Muscle of back (tissue), 3 donors: ENCODE measurements at regions not wholly inside any gene's neighbourhood (a gene's known extent, or its start where the extent isn't known, plus 50 kb on each side); places are given as distances from the start of the nearest gene placed in this dataset.
A peak's percentile ranks its signal among the peaks of the same experiment; 100 is the strongest.

Source experiments
- DNase-seq, 3 donors: peaks; one replicate each; pipeline versions ENCODE4 v3.0.0 to v3.0.0-alpha.2; 2013

GRCh38 chr2:129742415-129743180 is 236.9 kb upstream of the RAB6C start:
- DNase-seq: no peak

GRCh38 chr2:129744141-129744540 is 235.3 kb upstream of the RAB6C start:
- no peak for DNase-seq

GRCh38 chr2:129744649-129745048 is 234.8 kb upstream of the RAB6C start:
- DNase-seq: peak; percentile 52 to 90 (median 81)

GRCh38 chr2:129747500-129748125 is 231.9 kb upstream of the RAB6C start:
- no peak for DNase-seq

GRCh38 chr2:129748250-129748649 is 231.2 kb upstream of the RAB6C start:
- no peak for DNase-seq

GRCh38 chr2:129748653-129749052 is 230.8 kb upstream of the RAB6C start:
- DNase-seq: no peak

- DNase-seq: no peak
Observed at GRCh38 chr2:129751409-129751808, 228.1 kb upstream of the RAB6C start.

- DNase-seq: no peak
Observed at GRCh38 chr2:129752176-129752575, 227.3 kb upstream of the RAB6C start.

GRCh38 chr2:129752686-129753085 is 226.8 kb upstream of the RAB6C start:
- DNase-seq: no peak

- no peak for DNase-seq
Observed at GRCh38 chr2:129753261-129753660, 226.2 kb upstream of the RAB6C start.

- no peak for DNase-seq
Observed at GRCh38 chr2:129754421-129754820, 225.0 kb upstream of the RAB6C start.

GRCh38 chr2:129754831-129755230 is 224.6 kb upstream of the RAB6C start:
- no peak for DNase-seq

- DNase-seq: no peak
Observed at GRCh38 chr2:129755786-129756185, 223.7 kb upstream of the RAB6C start.

GRCh38 chr2:129756276-129756675 is 223.2 kb upstream of the RAB6C start:
- no peak for DNase-seq

GRCh38 chr2:129757366-129757914 is 222.0 kb upstream of the RAB6C start:
- DNase-seq: no peak

- DNase-seq: peak in 1 of 3 donors; percentile 61
Observed at GRCh38 chr2:129757915-129758783, 221.3 kb upstream of the RAB6C start.

- no peak for DNase-seq
Observed at GRCh38 chr2:129758784-129759471, 220.5 kb upstream of the RAB6C start.

GRCh38 chr2:129759472-129760010 is 219.9 kb upstream of the RAB6C start:
- no peak for DNase-seq

GRCh38 chr2:129760669-129761068 is 218.8 kb upstream of the RAB6C start:
- no peak for DNase-seq

GRCh38 chr2:129761569-129762021 is 217.9 kb upstream of the RAB6C start:
- no peak for DNase-seq
